ENCODE measurements at regions not wholly inside any gene's neighbourhood (a gene's known extent, or its start where the extent isn't known, plus 50 kb on each side); places are given as distances from the start of the nearest gene placed in this dataset.

DNA sequence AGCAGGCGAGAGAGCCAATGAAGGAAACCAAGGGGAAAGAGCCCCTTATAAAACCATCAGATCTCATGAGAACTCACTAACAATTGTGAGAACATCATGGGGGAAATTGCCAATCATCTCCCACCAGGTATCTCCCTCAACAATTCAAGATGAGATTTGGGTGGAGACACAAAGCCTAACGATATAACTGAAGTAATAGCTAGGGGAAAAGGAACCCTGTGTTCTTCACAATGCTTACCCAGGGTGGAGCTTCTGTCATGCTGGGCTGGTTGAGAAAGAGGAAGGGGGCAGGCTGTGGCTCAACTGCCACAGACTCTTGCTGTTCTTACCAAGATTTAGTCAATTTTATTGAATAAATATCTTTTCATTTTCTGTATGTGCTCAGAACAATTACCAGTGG is 392.1 kb upstream of the HS6ST1 start:
- FAIRE-seq, result no peak

DNA sequence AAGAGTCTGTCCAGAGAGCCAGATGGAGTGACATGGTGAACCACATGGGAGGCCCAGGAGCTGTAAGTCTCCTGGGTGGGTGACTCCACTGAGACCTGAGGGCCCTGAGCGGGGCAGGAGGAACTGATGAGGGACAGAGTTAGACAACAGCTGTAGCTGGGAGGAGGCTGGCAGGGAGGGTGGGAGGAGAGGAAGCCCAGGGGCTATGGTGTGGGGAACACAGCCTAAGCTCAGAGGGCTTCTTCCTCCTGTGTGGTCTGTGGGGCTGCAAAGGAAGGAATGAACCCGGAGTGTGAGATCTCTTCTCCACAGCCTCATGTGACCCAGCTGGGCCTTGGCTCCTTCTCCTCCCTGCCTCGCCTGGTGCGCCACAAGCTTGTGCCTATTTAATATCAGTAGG is 395.6 kb upstream of the HS6ST1 start:
- no peak for FAIRE-seq

GRCh38 chr2:128714851-128715312 is 396.2 kb upstream of the HS6ST1 start:
- FAIRE-seq, result no peak

GRCh38 chr2:128715360-128715759 is 396.7 kb upstream of the HS6ST1 start:
- no peak for FAIRE-seq

DNA sequence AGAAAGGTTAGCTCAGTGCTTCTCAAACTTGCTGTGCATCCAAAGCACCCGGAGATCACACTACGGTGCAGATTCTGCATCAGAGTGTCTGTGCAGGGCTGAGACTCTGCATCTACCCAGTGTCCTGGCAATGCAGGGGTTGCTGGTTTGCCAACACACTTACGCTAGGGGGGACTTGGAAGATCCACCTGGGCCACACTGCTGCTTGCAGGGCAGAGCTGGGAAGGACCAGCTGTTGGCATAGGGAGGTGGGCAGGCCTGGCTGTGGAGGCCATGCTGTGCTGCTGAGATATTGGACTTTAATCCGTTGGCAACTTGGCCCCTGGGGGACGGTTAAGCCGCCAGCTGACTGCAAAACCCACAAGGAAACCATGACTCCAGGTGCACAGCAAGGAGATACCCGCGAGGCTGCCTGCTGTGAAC is 397.6 kb upstream of the HS6ST1 start:
- FAIRE-seq, result no peak

DNA sequence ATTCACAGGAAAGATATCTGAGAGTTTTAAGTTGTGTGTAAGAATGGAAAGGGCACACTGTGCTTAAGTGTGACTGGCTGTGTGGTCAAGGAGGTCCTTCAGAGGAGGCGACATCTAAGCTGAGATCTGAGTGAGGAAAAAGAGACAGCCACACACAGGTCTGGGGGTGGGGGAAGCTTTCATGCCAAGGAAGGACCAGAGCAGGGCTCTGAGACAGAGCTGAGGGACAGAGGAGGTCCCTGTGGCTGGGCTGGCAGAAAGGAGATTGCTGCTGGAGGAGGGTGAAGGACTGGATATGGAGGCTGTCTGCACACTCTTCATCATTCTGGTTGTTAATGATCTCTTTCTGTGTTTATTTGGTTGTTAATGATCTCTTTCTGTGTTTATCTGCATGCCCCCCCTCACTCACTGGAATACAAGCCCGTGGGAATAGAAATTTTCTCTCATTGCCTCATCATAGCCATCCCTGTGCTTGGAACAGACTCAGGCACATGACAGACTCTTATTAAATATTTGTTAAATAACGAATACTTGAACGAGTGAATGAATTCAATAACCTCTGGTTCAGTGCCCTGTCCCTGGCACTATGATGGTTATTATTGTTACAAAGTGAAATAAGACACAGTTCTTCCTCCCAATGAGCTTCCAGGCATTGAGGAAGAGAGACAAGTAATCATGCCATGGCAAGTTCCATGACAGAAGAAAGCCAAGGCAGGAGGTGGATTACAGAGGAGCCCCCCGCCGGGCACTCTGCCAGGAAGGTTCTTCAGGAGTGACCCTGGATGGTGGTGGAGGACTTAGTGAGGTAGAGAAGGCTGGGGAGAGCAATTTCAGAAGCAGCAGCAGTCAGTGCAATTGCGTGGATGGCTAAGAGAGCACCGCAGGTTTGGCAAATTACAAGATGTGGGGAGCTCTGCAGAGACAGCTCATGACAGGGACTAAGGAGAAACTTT is 399.4 kb upstream of the HS6ST1 start:
- FAIRE-seq, result no peak

DNA sequence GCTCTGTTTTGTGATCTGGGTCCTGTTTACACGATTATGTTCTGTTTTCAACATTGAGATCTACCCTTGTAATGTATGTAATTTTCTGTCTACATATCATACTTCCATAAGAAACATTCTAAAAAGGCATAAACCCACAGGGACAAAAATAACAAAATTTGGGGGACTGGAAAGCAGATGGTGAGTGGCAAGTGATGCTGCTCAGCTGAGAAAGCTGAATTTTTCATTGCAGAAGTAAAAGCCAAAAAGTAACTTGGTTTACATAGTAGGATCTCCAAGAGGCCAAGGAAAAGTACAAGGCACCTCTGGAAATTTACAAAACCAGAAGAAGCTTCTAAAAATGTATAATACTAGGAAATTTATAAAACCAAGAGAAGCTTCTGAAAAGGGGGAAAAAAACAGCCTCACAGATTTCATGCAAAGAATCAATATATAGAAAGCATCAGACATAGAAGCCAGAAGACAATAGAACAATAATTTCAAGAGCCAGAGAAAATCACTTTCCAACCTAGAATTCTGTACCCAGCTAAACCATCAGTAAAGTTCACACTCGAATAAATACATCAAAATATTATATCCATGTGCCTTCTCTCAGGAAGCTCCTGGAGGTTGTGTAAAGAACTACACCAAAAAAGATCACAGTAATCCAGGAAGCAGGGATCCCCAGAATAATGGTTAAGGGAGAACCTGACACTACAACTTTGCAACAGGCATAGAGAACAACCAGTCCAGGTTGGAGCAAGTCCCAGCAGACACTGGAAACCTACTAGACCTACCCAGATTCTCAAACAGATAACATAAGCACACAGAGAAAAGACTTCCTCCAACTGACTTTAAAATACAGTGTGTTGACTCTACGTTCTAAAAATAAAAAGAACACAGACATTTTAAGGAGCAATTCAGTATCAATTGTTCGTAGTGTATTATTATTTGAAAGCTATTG is 401.7 kb upstream of the HS6ST1 start:
- FAIRE-seq, result no peak

GRCh38 chr2:128721096-128721495 is 402.4 kb upstream of the HS6ST1 start:
- no peak for FAIRE-seq

GRCh38 chr2:128722489-128722888 is 403.8 kb upstream of the HS6ST1 start:
- no peak for FAIRE-seq

DNA sequence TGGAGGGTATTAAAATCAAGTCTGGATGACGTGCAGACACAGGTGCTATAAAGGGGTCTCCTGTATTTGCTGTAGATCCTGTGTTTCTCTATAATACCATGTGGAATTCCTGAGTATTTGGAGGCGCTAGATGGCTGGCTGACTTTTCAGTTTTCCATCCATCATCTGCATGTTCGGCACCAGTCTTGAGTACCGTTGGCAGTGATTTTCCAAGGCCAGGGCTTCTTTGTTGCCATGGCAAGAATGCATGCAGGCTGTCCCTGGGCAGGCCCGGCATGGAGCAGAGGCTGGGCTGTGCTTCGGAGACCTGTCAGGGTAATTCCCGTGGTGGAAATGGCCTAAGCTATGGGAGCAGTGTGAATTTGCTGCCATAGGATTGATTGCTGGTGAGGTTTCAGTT is 405.9 kb upstream of the HS6ST1 start:
- no peak for FAIRE-seq

- FAIRE-seq, result no peak
Observed at GRCh38 chr2:128724972-128725371, 406.3 kb upstream of the HS6ST1 start.

- no peak for FAIRE-seq
Observed at GRCh38 chr2:128726236-128726635, 407.6 kb upstream of the HS6ST1 start.

GRCh38 chr2:128726911-128727310 is 408.2 kb upstream of the HS6ST1 start:
- FAIRE-seq, result no peak

DNA sequence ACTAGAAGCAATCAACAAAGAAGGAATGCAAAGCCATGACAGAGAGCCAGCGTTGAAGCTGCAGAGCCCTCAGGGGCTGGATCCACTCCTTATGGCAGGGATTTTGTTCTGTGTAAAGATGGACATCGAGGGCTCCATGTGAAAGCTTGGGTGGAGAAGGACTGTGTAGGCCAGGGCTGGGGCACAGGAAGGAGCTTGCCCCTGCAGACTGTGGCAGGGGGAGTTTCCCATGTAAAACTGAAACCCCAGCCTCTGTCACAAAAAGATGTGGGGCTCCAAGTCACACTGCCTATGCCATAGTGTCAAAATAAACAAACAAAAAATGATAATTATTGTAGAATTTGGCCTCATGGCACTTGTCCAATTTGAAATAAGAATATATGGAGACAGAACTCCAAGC is 408.7 kb upstream of the HS6ST1 start:
- FAIRE-seq, result no peak

- no peak for FAIRE-seq
Observed at GRCh38 chr2:128727914-128728313, 409.2 kb upstream of the HS6ST1 start.

- no peak for FAIRE-seq
Observed at GRCh38 chr2:128729051-128729450, 410.4 kb upstream of the HS6ST1 start.

- FAIRE-seq, result no peak
Observed at GRCh38 chr2:128731994-128732650, 413.5 kb upstream of the HS6ST1 start.

DNA sequence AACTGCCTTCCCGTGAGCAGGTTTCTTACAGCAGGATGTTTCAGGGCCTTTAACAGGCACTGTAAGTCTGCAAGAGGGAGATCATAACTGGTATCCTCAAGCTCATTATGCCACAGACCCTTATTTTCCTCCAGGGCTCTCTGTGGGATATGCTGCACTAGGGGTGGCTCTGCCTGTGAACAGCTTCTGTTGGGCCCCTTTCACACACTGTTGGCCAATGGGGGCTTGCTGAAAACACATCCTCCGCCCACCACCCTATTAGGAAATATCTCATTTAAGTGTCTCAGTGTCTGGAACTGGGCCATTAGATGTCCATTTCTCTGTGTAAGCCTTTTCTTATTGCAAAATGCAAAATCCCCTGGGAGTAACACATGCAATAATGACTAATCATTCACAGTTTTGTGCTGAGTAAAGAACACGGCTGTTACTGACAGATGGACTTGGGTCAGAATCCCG is 414.3 kb upstream of the HS6ST1 start:
- FAIRE-seq, result no peak

GRCh38 chr2:128733450-128733849 is 414.8 kb upstream of the HS6ST1 start:
- FAIRE-seq, result no peak

DNA sequence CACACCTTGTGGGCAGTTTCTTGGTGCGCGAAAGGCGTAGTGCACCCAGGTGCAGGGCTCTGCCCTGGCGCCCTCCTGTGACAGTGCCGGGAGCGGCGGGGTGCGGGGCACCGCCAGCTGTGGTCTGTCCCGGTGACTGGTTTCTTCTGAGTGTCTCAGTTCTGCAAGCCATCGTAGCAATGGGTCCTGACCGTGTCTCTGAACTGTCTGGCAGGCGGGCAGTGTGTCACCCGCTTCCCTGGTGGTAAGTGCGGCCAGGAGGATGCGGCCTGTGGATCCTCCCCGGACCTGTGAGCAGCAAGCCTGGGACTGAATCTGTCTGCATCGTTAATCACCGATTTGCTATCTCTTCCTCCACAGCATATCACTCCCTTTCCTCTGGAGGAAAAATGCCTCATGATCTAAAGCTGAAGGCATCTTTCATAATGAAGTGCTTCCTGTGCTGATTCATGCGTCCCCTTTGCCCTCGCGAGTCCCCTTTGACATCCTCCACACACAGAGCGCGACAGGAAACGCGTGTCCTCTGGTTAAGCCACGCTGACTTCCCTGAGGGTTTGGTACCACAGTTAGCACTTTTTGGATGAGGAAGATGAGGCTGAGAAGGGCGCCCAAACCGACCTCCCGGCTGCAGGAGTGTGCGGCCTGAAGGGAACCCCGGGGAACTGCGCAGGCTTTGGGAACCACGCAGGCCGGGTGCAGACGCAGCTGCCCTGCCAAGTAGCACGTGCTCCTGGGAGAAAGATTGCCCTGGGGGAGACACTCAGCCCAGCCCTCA is 416.0 kb upstream of the HS6ST1 start:
- no peak for FAIRE-seq

- no peak for FAIRE-seq
Observed at GRCh38 chr2:128735296-128735960, 416.8 kb upstream of the HS6ST1 start.

Measured in G401.6 (cell line).